ENCODE measurements at regions not wholly inside any gene's neighbourhood (a gene's known extent, or its start where the extent isn't known, plus 50 kb on each side); places are given as distances from the start of the nearest gene placed in this dataset.
"Not testable (repeated sequence)": the region's sequence is repeated elsewhere in the genome, so short reads cannot be mapped to it uniquely, and the experiment has no call there.

- H3K36me3 Mint-ChIP-seq (ENCODE audit: low read depth); H3K27ac Mint-ChIP-seq; intact Hi-C loops (cut with micrococcal nuclease); H3K4me3 Mint-ChIP-seq; CTCF ChIA-PET; DNase-seq; H3K4me1 Mint-ChIP-seq; ATAC-seq (ENCODE audit: low read depth); POLR2A ChIA-PET; H3K27me3 Mint-ChIP-seq: not testable (repeated sequence)
- H3K9me3 Mint-ChIP-seq, result peaks cover 61% of the 10 kb centered on the region
These were observed 1430.4 kb downstream of the TSPY10 start for GRCh38 chrY:10958122-10958521.

GRCh38 chrY:10973422-10973821, 1445.7 kb downstream of the TSPY10 start:
- no peak for DNase-seq
- Mint-ChIP-seq H3K9me3 (peaks cover 49% of the 10 kb centered on the region), H3K27ac (no peak overlapping the region), H3K27me3 (no peaks in the 10 kb centered on the region), H3K36me3 (ENCODE audit: low read depth) (no peaks in the 10 kb centered on the region), H3K4me3 (no peak overlapping the region), H3K4me1 (no peaks in the 10 kb centered on the region)
- no peak for ATAC-seq (ENCODE audit: low read depth)
- intact Hi-C loops (cut with micrococcal nuclease), result no loop called here
- ChIA-PET POLR2A (no interaction called here), CTCF (no interaction called here)
- TF ChIP-seq CTCF (IDR thresholded peaks at IDR 0.05), result no peak

GRCh38 chrY:10986655-10987054, 1459.0 kb downstream of the TSPY10 start:
- DNase-seq, result no peak
- Mint-ChIP-seq H3K36me3 (ENCODE audit: low read depth) (no peaks in the 10 kb centered on the region), H3K4me3 (no peak overlapping the region), H3K27ac (no peak overlapping the region), H3K9me3 (peaks cover 69% of the 10 kb centered on the region), H3K27me3 (no peaks in the 10 kb centered on the region), H3K4me1 (no peaks in the 10 kb centered on the region)
- no peak for ATAC-seq (ENCODE audit: low read depth)
- CTCF ChIA-PET, result no interaction called here
- POLR2A ChIA-PET, result no interaction called here
- intact Hi-C loops (cut with micrococcal nuclease), result loop anchor here (10.0 kb wide), 1 partner anchor 308 kb away; no protein-coding TSS in a partner anchor
- no peak for TF ChIP-seq CTCF (IDR thresholded peaks at IDR 0.05)

- Mint-ChIP-seq H3K27ac (no peak overlapping the region), H3K27me3 (no peaks in the 10 kb centered on the region), H3K36me3 (ENCODE audit: low read depth) (no peaks in the 10 kb centered on the region), H3K4me3 (no peak overlapping the region), H3K4me1 (no peaks in the 10 kb centered on the region), H3K9me3 (peaks cover 69% of the 10 kb centered on the region)
- ChIA-PET POLR2A (no interaction called here), CTCF (no interaction called here)
- intact Hi-C loops (cut with micrococcal nuclease), result loop anchor here (10.0 kb wide), 1 partner anchor 307 kb away; no protein-coding TSS in a partner anchor
- ATAC-seq (ENCODE audit: low read depth) (no peak), DNase-seq (no peak)
- no peak for TF ChIP-seq CTCF (IDR thresholded peaks at IDR 0.05)
These were observed 1459.9 kb downstream of the TSPY10 start for GRCh38 chrY:10987626-10988025.

- POLR2A ChIA-PET, result no interaction called here
- Mint-ChIP-seq H3K36me3 (ENCODE audit: low read depth) (no peaks in the 10 kb centered on the region), H3K27ac (no peak overlapping the region), H3K4me1 (no peaks in the 10 kb centered on the region), H3K4me3 (no peak overlapping the region), H3K27me3 (no peaks in the 10 kb centered on the region), H3K9me3 (peaks cover 63% of the 10 kb centered on the region)
- no peak for DNase-seq
- TF ChIP-seq CTCF (IDR thresholded peaks at IDR 0.05), result no peak
- CTCF ChIA-PET, result no interaction called here
- intact Hi-C loops (cut with micrococcal nuclease), result no loop called here
- ATAC-seq (ENCODE audit: low read depth), result no peak
These were observed 1466.3 kb downstream of the TSPY10 start for GRCh38 chrY:10993955-10994354.

- POLR2A ChIA-PET; CTCF ChIA-PET; H3K27ac Mint-ChIP-seq; H3K4me1 Mint-ChIP-seq; H3K4me3 Mint-ChIP-seq; H3K36me3 Mint-ChIP-seq (ENCODE audit: low read depth); DNase-seq; intact Hi-C loops (cut with micrococcal nuclease); H3K27me3 Mint-ChIP-seq; ATAC-seq (ENCODE audit: low read depth): not testable (repeated sequence)
- peaks cover 50% of the 10 kb centered on the region for H3K9me3 Mint-ChIP-seq
These were observed 1472.0 kb downstream of the TSPY10 start for GRCh38 chrY:10999715-11000114.

GRCh38 chrY:11014229-11014628, 1486.5 kb downstream of the TSPY10 start:
- peaks cover 55% of the 10 kb centered on the region for H3K9me3 Mint-ChIP-seq
- H3K4me1 Mint-ChIP-seq; POLR2A ChIA-PET; CTCF ChIA-PET; H3K36me3 Mint-ChIP-seq (ENCODE audit: low read depth); H3K27me3 Mint-ChIP-seq; H3K4me3 Mint-ChIP-seq; ATAC-seq (ENCODE audit: low read depth); intact Hi-C loops (cut with micrococcal nuclease); DNase-seq; H3K27ac Mint-ChIP-seq: not testable (repeated sequence)
